Thoracic aorta (tissue), 2 donors: ENCODE measurements at regions not wholly inside any gene's neighbourhood (a gene's known extent, or its start where the extent isn't known, plus 50 kb on each side); places are given as distances from the start of the nearest gene placed in this dataset.

ENCODE experiments used
- ATAC-seq: fragments of 150-250 bp; one replicate; pipeline ENCODE4 v1.8.0; 2017; ENCODE audit warnings: low read depth; ENCODE audit not compliant: insufficient number of reproducible peaks, low FRiP score
- DNase-seq: peaks from one replicate; pipeline ENCODE4 v3.0.0-alpha.2; 2020; ENCODE audit warnings: low spot score
- H3K27ac ChIP-seq, 2 donors: fragments of 200-600 bp; sonication (generic); 1 replicate in 1 of 2; 2 replicates in 1 of 2; pipeline ENCODE4 v1.5.1; 2016; ENCODE audit warnings: mild to moderate bottlenecking in 2 of 2, moderate library complexity in 2 of 2
- H3K27me3 ChIP-seq: fragments of 200-600 bp; sonication (generic); replicated peaks from 2 replicates; pipeline ENCODE4 v1.6.0; 2016; ENCODE audit warnings: mild to moderate bottlenecking; ENCODE audit not compliant: insufficient read depth
- H3K36me3 ChIP-seq: fragments of 200-600 bp; sonication (generic); one replicate; pipeline ENCODE4 v1.5.1; 2016
- H3K4me1 ChIP-seq, 2 donors: fragments of 200-600 bp; sonication (generic); 1 replicate in 1 of 2; 2 replicates in 1 of 2; pipeline versions ENCODE4 v1.5.1 to v1.6.0; 2016; ENCODE audit warnings: low read depth in 2 of 2, mild to moderate bottlenecking in 1 of 2; ENCODE audit not compliant: control insufficient read depth in 1 of 2
- H3K4me3 ChIP-seq: fragments of 200-600 bp; sonication (generic); 2 replicates; pipeline ENCODE4 v1.5.1; 2016; ENCODE audit warnings: mild to moderate bottlenecking
- H3K9me3 ChIP-seq: fragments of 200-600 bp; sonication (generic); 2 replicates; pipeline ENCODE4 v1.5.1; 2016
- TF ChIP-seq, protein P1 (sequence below): fragments of 200-600 bp; sonication (generic); IDR thresholded peaks from one replicate; pipeline ENCODE4 v1.5.1; 2019; ENCODE audit warnings: antibody characterized with exemption

DNA sequence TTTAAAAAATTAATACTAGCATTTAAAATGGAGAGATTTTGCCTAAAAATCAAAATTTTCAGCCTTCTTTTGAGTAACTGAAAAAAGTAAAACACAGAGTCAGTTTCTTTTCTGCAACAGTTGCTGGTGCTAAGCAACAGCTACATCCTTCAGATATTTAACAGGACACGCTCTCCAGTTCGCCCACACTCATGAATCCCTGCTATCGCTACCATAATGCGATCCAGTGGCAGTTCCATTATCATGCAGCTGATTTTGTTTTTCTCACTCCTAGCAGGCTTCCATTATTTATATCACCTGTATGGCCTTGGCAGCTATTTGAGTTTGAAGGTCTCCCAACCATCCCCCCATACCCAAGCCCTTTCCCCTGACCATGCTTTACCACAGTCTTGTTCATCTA is 93.1 kb upstream of the NCKAP5 start:
- no peak for ATAC-seq
- DNase-seq: no peak
- H3K36me3 ChIP-seq: no peaks in the 10 kb centered on the region
- no peaks in the 10 kb centered on the region for H3K9me3 ChIP-seq
- no peak overlapping the region for H3K4me3 ChIP-seq
- H3K27me3 ChIP-seq: no peaks in the 10 kb centered on the region
- H3K4me1 ChIP-seq: no peaks in the 10 kb centered on the region
- TF ChIP-seq, protein P1, sequence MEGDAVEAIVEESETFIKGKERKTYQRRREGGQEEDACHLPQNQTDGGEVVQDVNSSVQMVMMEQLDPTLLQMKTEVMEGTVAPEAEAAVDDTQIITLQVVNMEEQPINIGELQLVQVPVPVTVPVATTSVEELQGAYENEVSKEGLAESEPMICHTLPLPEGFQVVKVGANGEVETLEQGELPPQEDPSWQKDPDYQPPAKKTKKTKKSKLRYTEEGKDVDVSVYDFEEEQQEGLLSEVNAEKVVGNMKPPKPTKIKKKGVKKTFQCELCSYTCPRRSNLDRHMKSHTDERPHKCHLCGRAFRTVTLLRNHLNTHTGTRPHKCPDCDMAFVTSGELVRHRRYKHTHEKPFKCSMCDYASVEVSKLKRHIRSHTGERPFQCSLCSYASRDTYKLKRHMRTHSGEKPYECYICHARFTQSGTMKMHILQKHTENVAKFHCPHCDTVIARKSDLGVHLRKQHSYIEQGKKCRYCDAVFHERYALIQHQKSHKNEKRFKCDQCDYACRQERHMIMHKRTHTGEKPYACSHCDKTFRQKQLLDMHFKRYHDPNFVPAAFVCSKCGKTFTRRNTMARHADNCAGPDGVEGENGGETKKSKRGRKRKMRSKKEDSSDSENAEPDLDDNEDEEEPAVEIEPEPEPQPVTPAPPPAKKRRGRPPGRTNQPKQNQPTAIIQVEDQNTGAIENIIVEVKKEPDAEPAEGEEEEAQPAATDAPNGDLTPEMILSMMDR: no peak
- no peak overlapping the region for H3K27ac ChIP-seq

DNA sequence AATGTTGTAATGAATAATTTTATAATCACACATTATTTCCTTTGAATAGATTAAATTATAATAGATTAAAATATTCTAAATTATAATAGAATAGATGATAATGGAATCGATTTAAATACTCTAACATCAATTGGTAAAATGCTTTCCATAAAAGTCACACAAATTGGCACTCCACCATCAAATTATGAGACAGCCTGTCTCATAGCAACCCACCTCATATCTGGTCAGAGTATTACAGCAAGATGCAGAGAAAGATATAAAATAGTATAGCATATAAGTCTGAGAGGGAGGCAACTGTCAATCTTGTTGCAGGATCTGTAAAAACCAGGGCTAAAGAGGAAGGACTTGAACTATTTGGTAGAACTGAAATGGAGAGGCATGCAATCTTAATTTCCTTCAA is 98.4 kb upstream of the NCKAP5 start:
- DNase-seq (no peak), ATAC-seq (no peak)
- Histone ChIP-seq H3K9me3 (no peaks in the 10 kb centered on the region), H3K27me3 (no peaks in the 10 kb centered on the region), H3K36me3 (no peaks in the 10 kb centered on the region), H3K4me1 (no peaks in the 10 kb centered on the region), H3K27ac (no peak overlapping the region), H3K4me3 (no peak overlapping the region)
- TF ChIP-seq, protein P1: no peak

DNA sequence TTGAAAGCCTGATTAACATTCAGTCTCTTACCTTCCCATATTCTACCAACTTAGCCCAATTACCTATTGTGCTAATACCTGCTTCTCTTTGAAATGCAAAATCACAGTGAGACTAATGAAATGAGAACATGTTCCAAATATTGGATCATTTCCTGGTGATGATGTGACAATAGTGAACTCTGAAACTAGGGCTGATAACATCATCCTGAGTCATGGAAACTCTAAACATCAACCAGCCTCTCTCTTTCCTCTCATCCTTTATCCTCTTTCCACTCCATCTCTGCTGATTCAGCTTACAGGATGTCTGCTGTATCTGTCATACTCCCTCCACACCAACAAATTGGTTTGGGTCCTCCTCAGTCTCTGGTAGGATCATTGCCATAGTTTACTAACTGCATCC is 98.8 kb upstream of the NCKAP5 start:
- TF ChIP-seq, protein P1: no peak
- Histone ChIP-seq H3K27ac (no peak overlapping the region), H3K27me3 (no peaks in the 10 kb centered on the region), H3K9me3 (no peaks in the 10 kb centered on the region), H3K4me3 (no peak overlapping the region), H3K36me3 (no peaks in the 10 kb centered on the region), H3K4me1 (no peaks in the 10 kb centered on the region)
- ATAC-seq (no peak), DNase-seq (no peak)

DNA sequence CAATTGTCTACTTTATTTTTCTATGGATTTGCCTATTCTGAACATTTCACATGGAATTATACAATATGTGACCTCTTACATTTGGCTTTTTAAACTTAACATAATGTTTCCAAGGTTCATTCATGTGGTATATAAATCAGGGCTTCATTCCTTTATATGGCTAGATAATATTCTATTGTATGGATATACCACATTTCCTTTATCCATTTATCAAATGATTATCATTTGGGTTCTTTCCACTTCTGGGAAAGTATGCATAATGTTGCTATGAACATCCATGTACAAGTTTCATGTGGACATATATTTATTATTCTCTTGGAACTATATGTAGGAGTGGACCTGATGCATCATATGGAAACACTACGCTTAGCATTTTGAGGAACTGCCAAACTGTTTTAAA is 99.7 kb upstream of the NCKAP5 start:
- ATAC-seq (no peak), DNase-seq (no peak)
- Histone ChIP-seq H3K4me3 (no peak overlapping the region), H3K27me3 (no peaks in the 10 kb centered on the region), H3K4me1 (peaks cover 5 to 6% of the 10 kb centered on the region in 2 donors), H3K27ac (no peak overlapping the region), H3K36me3 (no peaks in the 10 kb centered on the region), H3K9me3 (no peaks in the 10 kb centered on the region)
- TF ChIP-seq, protein P1: no peak

DNA sequence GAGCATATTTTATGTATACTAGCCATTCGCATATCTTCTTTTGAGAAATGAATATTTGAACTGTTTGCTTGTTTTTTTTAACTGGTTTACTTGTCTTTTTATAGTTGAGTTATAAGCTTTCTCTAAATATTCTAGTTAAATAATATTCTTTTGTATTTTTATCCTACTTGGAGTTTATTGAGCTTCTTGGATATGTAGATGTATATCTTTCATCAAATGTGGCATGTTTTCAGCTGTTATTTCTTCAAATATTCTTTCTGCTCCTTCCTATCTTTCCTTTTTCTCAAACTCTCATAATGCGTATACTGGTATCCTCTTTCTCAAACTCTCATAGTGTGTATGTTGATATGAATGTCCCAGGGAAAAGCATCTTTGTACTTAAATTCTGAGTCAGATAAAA is 100.3 kb upstream of the NCKAP5 start:
- no peaks in the 10 kb centered on the region for H3K36me3 ChIP-seq
- no peak for ATAC-seq
- H3K4me3 ChIP-seq: no peak overlapping the region
- TF ChIP-seq, protein P1: no peak
- no peak for DNase-seq
- H3K9me3 ChIP-seq: no peaks in the 10 kb centered on the region
- no peak overlapping the region for H3K27ac ChIP-seq
- H3K4me1 ChIP-seq: peaks cover 10 to 11% of the 10 kb centered on the region in 2 donors
- no peaks in the 10 kb centered on the region for H3K27me3 ChIP-seq
